22Rv1 (cell line): ENCODE measurements at regions not wholly inside any gene's neighbourhood (a gene's known extent, or its start where the extent isn't known, plus 50 kb on each side); places are given as distances from the start of the nearest gene placed in this dataset.

ENCODE experiments used
- H3K27ac ChIP-seq: fragments of 450-650 bp; 2 replicates; pipeline ENCODE4 v1.5.1; 2017
- ZFX ChIP-seq: fragments of 450-650 bp; IDR thresholded peaks from 2 replicates; pipeline ENCODE4 v1.6.1; 2017; ENCODE audit warnings: antibody characterized with exemption, borderline replicate concordance
- TF ChIP-seq, protein P1 (sequence below): fragments of 450-650 bp; IDR thresholded peaks from 2 replicates; pipeline ENCODE4 v1.5.1; 2017; ENCODE audit warnings: mild to moderate bottlenecking

DNA sequence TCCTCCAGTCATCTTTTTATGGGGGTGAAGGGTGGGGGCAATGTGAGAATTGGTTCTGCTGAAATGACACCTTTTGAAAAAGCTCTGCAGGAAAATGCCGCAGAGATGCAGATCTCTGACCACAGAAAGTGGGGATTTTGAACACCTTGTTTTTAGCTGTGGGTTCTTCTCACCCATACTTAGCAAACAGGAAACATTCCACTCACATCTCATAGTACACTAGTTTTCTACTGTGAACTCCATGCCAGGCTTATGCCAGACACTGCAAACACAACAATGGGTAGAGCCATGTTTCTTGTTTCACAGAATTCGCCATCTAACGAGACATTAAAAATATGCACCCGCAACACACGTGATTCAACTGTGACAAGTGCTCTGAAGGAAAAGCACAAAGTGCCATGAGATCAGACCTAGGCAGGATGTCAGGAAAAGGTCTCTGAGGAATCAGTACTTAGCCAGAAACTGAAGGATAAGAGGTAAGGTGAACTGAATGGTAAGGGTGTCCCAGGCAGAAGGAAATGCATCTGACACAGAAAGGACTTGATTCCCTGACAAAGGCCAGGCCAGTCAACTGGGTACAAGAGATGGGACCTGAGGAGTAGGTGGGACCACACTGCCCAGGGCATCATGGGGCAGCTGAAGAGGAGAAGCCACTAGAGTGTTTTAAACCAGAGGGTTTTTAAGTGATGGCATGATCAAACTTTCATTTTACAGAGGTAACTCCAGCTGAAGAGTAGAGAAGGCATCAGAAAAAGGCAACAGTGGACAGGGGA is 83.8 kb upstream of the JAK1 start:
- TF ChIP-seq, protein P1, sequence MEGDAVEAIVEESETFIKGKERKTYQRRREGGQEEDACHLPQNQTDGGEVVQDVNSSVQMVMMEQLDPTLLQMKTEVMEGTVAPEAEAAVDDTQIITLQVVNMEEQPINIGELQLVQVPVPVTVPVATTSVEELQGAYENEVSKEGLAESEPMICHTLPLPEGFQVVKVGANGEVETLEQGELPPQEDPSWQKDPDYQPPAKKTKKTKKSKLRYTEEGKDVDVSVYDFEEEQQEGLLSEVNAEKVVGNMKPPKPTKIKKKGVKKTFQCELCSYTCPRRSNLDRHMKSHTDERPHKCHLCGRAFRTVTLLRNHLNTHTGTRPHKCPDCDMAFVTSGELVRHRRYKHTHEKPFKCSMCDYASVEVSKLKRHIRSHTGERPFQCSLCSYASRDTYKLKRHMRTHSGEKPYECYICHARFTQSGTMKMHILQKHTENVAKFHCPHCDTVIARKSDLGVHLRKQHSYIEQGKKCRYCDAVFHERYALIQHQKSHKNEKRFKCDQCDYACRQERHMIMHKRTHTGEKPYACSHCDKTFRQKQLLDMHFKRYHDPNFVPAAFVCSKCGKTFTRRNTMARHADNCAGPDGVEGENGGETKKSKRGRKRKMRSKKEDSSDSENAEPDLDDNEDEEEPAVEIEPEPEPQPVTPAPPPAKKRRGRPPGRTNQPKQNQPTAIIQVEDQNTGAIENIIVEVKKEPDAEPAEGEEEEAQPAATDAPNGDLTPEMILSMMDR = no peak
- TF ChIP-seq ZFX = no peak

GRCh38 chr1:65050735-65051134 is 84.4 kb upstream of the JAK1 start:
- peak overlapping the region; percentile 37; the same call in 1 of the 2 replicates for H3K27ac ChIP-seq

More for the DNA sequence above, 83.8 kb upstream of the JAK1 start:
- H3K27ac ChIP-seq = peak overlapping the region; percentile 37; the same call in 1 of the 2 replicates

GRCh38 chr1:65054481-65054880 is 88.1 kb upstream of the JAK1 start:
- H3K27ac ChIP-seq = no peak overlapping the region
- TF ChIP-seq ZFX = no peak

More at GRCh38 chr1:65050735-65051134, 84.4 kb upstream of the JAK1 start:
- TF ChIP-seq ZFX = no peak
- TF ChIP-seq, protein P1 = no peak

DNA sequence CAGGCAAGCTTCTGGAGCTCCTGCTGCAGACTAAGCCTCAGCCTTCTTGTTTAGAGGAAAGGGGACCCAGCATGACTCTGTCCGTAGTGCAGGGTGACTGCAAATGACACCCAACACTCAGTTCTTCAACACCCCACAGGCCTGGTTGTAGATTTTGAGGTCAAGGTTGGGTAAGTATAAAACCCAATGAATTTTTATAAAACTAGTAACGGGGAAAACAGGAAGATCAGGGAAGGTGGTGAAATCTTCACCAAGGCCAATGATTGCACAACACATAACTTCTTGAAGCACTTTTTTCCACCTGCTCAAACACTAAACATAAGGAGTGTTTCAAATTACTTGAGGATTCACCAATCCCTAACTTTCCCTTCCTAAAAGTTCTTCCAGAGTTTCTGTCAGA is 89.4 kb upstream of the JAK1 start:
- TF ChIP-seq, protein P1 = no peak
- TF ChIP-seq ZFX = no peak
- no peak overlapping the region for H3K27ac ChIP-seq

GRCh38 chr1:65056234-65056633 is 89.9 kb upstream of the JAK1 start:
- no peak overlapping the region for H3K27ac ChIP-seq
- no peak for TF ChIP-seq ZFX
- TF ChIP-seq, protein P1 = no peak

DNA sequence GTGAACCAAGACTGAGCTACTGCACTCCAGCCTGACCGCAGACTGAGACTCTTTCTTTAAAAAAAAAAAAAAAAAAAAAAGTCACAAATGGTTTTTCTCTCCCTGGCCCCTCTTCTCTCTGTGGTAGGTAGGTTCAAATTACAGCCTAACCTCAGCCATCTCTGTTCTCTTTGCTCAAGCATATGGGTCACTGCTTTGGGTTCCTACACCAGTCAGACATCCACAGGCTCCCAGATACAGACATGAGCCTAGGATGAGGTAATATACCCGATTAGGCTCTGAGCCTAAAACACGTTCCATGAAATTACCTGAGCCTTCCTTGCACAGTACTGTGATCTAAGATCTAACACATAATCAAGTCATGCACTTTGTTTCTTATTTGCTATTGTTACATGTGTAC is 90.5 kb upstream of the JAK1 start:
- H3K27ac ChIP-seq = no peak overlapping the region
- TF ChIP-seq ZFX = no peak
- TF ChIP-seq, protein P1 = no peak

DNA sequence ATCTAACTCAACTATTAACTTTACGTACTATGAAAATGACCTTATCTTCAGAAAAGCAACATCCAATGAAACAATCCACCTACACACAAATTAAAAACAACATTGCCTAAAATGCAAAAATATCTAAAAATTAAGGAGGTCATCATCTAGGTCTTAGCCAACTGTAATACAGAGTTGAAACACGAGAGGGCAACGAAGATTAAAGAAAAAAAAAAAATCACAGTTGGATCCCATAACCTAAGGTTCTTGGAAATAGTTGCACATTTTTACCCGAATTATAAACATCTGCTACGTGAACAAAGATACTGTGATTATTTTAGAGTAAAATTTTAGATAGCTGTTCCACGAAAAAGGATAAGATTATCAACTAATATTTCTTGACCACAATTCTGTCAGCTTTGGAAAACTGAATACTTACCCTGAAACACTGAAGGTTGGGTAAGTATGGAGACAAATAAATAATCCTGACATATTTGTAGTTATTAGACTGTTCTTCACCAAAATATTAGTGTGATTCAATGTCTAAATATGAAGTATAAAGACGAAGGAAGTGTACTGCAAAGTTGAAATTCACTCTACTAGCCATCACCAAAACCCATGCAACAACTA is 88.0 kb upstream of the AK4 start:
- TF ChIP-seq, protein P1 = peak; percentile 53
- no peak for TF ChIP-seq ZFX
- no peak overlapping the region for H3K27ac ChIP-seq
